Glutamatergic neuron (in vitro differentiated cells): ENCODE measurements at regions not wholly inside any gene's neighbourhood (a gene's known extent, or its start where the extent isn't known, plus 50 kb on each side); places are given as distances from the start of the nearest gene placed in this dataset.

Source experiments
- DNase-seq: peaks from one replicate; pipeline ENCODE4 v3.0.0; 2022
- H3K27ac Mint-ChIP-seq: one replicate; pipeline ENCODE4 v1.8.0; 2020; ENCODE audit warnings: mild to moderate bottlenecking, mixed read lengths, inconsistent platforms; ENCODE audit not compliant: unreplicated experiment
- H3K27me3 Mint-ChIP-seq: one replicate; pipeline ENCODE4 v1.8.0; 2020; ENCODE audit warnings: mild to moderate bottlenecking, moderate library complexity, mixed read lengths, inconsistent platforms; ENCODE audit not compliant: unreplicated experiment
- H3K36me3 Mint-ChIP-seq: one replicate; pipeline ENCODE4 v1.8.0; 2020; ENCODE audit warnings: mild to moderate bottlenecking, mixed read lengths, inconsistent platforms; ENCODE audit not compliant: unreplicated experiment
- H3K4me1 Mint-ChIP-seq: one replicate; pipeline ENCODE4 v1.8.0; 2020; ENCODE audit warnings: mild to moderate bottlenecking, low read depth, mixed read lengths, inconsistent platforms; ENCODE audit not compliant: unreplicated experiment
- H3K4me3 Mint-ChIP-seq: one replicate; pipeline ENCODE4 v1.8.0; 2020; ENCODE audit warnings: mild to moderate bottlenecking, mixed read lengths, inconsistent platforms; ENCODE audit not compliant: unreplicated experiment
- H3K9me3 Mint-ChIP-seq: one replicate; pipeline ENCODE4 v1.8.0; 2020; ENCODE audit warnings: mild to moderate bottlenecking, moderate library complexity, mixed read lengths, inconsistent platforms; ENCODE audit not compliant: unreplicated experiment
- TF ChIP-seq, protein P1 (sequence below): fragments of 200-600 bp; sonication (generic); IDR thresholded peaks from one replicate; pipeline ENCODE4 v1.5.0; 2021; ENCODE audit not compliant: partially characterized antibody, unreplicated experiment

DNA sequence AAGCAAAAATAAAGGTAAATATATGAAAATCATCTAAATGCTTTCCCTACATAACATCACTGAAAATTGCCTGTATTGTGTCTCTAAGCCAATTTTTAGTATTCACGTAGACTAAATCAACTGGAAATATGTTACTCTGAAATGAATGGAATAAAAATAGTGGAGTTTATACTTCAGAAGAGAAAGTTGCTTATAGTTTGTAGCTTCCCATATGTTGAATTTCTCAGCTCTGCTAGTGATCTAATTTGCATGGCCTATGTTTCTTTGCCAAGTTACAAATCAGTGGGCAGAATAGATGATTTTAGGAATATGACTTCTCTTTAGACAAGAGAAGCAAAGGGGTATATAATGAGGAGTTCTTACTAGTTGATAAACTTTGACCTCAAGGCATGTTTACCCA, 850.2 kb downstream of the OLFM4 start:
- Mint-ChIP-seq H3K36me3 (no peaks in the 10 kb centered on the region), H3K27ac (no peak overlapping the region), H3K4me1 (no peaks in the 10 kb centered on the region), H3K27me3 (no peaks in the 10 kb centered on the region), H3K9me3 (no peaks in the 10 kb centered on the region), H3K4me3 (no peak overlapping the region)
- DNase-seq: no peak
- TF ChIP-seq, protein P1, sequence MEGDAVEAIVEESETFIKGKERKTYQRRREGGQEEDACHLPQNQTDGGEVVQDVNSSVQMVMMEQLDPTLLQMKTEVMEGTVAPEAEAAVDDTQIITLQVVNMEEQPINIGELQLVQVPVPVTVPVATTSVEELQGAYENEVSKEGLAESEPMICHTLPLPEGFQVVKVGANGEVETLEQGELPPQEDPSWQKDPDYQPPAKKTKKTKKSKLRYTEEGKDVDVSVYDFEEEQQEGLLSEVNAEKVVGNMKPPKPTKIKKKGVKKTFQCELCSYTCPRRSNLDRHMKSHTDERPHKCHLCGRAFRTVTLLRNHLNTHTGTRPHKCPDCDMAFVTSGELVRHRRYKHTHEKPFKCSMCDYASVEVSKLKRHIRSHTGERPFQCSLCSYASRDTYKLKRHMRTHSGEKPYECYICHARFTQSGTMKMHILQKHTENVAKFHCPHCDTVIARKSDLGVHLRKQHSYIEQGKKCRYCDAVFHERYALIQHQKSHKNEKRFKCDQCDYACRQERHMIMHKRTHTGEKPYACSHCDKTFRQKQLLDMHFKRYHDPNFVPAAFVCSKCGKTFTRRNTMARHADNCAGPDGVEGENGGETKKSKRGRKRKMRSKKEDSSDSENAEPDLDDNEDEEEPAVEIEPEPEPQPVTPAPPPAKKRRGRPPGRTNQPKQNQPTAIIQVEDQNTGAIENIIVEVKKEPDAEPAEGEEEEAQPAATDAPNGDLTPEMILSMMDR: no peak

DNA sequence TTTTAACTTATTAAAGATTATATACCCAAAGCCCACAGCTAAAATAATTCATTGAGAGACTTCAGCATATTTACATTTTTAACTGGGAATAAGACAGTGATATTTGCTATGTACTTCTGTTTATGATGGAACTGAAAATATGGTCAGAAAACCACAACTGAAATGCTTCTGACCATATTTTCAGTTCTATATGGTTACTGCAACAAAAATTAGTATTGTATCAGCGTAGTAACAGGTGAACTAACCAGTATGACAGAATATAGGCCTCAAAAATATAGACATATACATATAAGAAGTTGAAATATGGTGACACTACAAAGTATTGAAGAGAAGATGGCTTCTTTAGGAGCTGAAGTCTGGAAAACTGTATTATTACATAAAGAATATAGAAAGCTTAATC, 857.4 kb downstream of the OLFM4 start:
- TF ChIP-seq, protein P1: no peak
- Mint-ChIP-seq H3K36me3 (no peaks in the 10 kb centered on the region), H3K27ac (no peak overlapping the region), H3K27me3 (no peaks in the 10 kb centered on the region), H3K9me3 (no peaks in the 10 kb centered on the region), H3K4me1 (no peaks in the 10 kb centered on the region), H3K4me3 (no peak overlapping the region)
- DNase-seq: no peak

DNA sequence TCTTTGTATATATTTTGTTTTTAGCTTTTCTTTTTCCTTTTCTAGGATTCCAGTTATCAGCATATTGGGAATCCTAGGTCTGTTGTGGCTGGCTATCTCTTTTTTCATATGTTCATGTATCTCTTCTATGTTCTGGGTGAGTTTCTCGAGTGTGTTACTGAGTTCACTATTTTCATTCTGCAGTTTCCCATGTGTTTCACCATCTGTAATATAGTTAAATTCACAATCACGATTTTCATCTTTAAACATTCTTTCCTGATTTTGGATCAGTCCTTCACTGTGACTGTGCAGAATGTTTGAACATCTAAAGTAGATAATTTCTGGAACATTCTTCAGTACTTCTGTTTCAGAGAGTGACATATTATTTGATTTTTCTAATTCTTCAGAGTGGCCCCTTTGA, 862.1 kb downstream of the OLFM4 start:
- TF ChIP-seq, protein P1: no peak
- DNase-seq: no peak
- no peaks in the 10 kb centered on the region for H3K27me3 Mint-ChIP-seq
- H3K9me3 Mint-ChIP-seq: no peaks in the 10 kb centered on the region
- H3K36me3 Mint-ChIP-seq: no peaks in the 10 kb centered on the region
- no peak overlapping the region for H3K27ac Mint-ChIP-seq
- H3K4me3 Mint-ChIP-seq: no peak overlapping the region
- H3K4me1 Mint-ChIP-seq: no peaks in the 10 kb centered on the region

DNA sequence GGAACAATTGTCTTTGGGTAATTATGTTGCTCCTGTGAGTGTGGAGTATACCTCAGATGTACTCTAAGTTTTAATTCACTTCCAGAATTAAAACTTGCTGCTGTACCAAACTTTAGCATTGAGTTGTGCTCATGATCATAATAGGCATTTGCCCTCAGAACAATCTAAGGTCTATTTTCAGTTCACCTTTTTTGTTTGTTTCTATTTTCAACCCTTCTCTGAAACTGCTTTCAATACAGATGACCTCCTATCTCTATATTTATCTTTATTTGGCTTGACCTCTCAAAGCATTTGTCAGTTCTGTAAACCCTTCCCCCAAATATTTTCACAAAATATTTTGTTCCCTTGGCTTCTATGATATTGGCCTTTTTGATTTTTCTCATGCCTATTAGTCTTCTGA, 873.0 kb downstream of the OLFM4 start:
- no peaks in the 10 kb centered on the region for H3K9me3 Mint-ChIP-seq
- H3K27ac Mint-ChIP-seq: no peak overlapping the region
- no peak overlapping the region for H3K4me3 Mint-ChIP-seq
- TF ChIP-seq, protein P1: no peak
- no peaks in the 10 kb centered on the region for H3K36me3 Mint-ChIP-seq
- no peak for DNase-seq
- no peaks in the 10 kb centered on the region for H3K4me1 Mint-ChIP-seq
- no peaks in the 10 kb centered on the region for H3K27me3 Mint-ChIP-seq

DNA sequence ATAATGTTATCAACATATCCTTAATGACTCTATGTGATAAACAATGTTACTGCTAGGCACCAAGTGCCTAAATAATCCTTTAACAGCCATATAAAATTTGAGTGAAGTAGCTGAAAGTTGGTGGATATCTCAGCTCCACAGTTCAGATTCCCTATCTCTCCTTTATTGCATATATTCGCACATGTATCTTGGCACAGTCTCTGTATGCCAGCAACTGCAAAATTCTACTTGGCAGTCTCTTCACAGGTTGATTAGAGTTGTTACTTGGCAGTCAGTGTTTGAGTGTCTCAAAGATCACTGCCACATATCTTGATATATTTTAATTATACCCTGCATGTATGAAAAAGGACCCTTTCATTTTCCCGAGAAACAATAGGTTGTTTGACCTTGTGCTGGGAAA, 879.3 kb downstream of the OLFM4 start:
- TF ChIP-seq, protein P1: no peak
- Mint-ChIP-seq H3K4me1 (no peaks in the 10 kb centered on the region), H3K27me3 (peaks cover 2% of the 10 kb centered on the region), H3K9me3 (no peaks in the 10 kb centered on the region), H3K4me3 (no peak overlapping the region), H3K27ac (no peak overlapping the region), H3K36me3 (no peaks in the 10 kb centered on the region)
- DNase-seq: no peak
